ENCODE measurements at regions not wholly inside any gene's neighbourhood (a gene's known extent, or its start where the extent isn't known, plus 50 kb on each side); places are given as distances from the start of the nearest gene placed in this dataset.

DNA sequence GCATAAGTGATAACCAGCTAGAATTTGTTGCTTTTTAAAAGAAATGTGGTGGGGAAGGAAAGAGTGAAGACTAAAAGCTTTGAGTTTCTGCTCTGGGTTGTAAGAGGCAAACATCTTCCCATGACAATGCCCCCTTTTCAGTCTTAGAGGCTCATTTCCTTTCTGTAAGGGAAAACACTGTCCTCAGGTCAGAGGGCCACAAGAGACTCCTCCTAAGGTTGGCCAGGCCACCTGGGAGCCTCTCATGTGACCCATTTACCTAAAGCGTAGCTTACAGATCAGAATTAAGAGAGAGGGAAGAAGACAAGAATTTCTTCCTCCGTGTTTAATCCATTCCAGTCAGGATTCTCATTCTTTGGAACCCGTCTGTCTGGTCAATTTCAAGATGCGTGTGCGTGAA lies 220.4 kb upstream of the HEY2 start:
- Histone ChIP-seq H3K36me3 (ENCODE audit: control insufficient read depth in 2 of 2, extremely low read depth in 1 of 2, insufficient read depth in 2 of 2, low read length in 2 of 2) (no peaks in the 10 kb centered on the region), H3K9ac (replicated peaks; ENCODE audit: extremely low read depth, insufficient read depth, low read length) (no peak overlapping the region), H3K27me3 (ENCODE audit: control insufficient read depth in 2 of 2, insufficient read depth in 2 of 2, low read length in 2 of 2) (peaks cover 7 to 27% of the 10 kb centered on the region in 2 experiments), H3K4me3 (replicated peaks in 1 of 3; ENCODE audit: insufficient read depth in 1 of 3, low read depth in 1 of 3, low read length in 3 of 3) (no peak overlapping the region), H4K20me1 (replicated peaks; ENCODE audit: control insufficient read depth, extremely low read depth, insufficient read depth, low read length) (no peaks in the 10 kb centered on the region), H3K4me1 (ENCODE audit: control insufficient read depth, extremely low read depth, insufficient read depth, low read length) (peaks cover 8% of the 10 kb centered on the region), H3K4me2 (ENCODE audit: insufficient read depth, low read length) (no peak overlapping the region), H2AFZ (ENCODE audit: low read depth, low read length) (no peak overlapping the region), H3K27ac (ENCODE audit: insufficient read depth, low read depth, low read length) (no peak overlapping the region), H3K9me3 (replicated peaks; ENCODE audit: control insufficient read depth, insufficient read depth, low read length) (no peaks in the 10 kb centered on the region), H3K9me1 (replicated peaks; ENCODE audit: control insufficient read depth, extremely low read depth, insufficient read depth, low read length) (no peaks in the 10 kb centered on the region), H3K79me2 (ENCODE audit: control insufficient read depth, insufficient read depth, low read length) (no peaks in the 10 kb centered on the region)
- CTCF ChIA-PET, result no interaction called here
- intact Hi-C loops (cut with micrococcal nuclease) (no loop called here), dilution Hi-C loops (cut with MboI; ENCODE audit: extremely low pct_ligation_motif_present, low sequenced_read_pairs) (no loop called here)
- DNase-seq (ENCODE audit: low read depth, low spot score) (no peak), FAIRE-seq (no peak)
- TF ChIP-seq, protein P1, sequence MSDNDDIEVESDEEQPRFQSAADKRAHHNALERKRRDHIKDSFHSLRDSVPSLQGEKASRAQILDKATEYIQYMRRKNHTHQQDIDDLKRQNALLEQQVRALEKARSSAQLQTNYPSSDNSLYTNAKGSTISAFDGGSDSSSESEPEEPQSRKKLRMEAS (IDR thresholded peaks at IDR 0.05; ENCODE audit: insufficient read depth, insufficient read length), result no peak
- TF ChIP-seq POLR2A (IDR thresholded peaks at IDR 0.05; ENCODE audit: low read depth, low read length), result no peak
- TF ChIP-seq EZH2 (IDR thresholded peaks at IDR 0.05; ENCODE audit: borderline replicate concordance, low read depth, low read length, severe bottlenecking), result no peak
- TF ChIP-seq FOS (IDR thresholded peaks at IDR 0.05; ENCODE audit: borderline replicate concordance, insufficient read depth, low read length), result no peak
- TF ChIP-seq GATA2 (IDR thresholded peaks at IDR 0.05; ENCODE audit: insufficient read depth, insufficient read length, low read depth, low read length), result no peak
- TF ChIP-seq, protein P2, sequence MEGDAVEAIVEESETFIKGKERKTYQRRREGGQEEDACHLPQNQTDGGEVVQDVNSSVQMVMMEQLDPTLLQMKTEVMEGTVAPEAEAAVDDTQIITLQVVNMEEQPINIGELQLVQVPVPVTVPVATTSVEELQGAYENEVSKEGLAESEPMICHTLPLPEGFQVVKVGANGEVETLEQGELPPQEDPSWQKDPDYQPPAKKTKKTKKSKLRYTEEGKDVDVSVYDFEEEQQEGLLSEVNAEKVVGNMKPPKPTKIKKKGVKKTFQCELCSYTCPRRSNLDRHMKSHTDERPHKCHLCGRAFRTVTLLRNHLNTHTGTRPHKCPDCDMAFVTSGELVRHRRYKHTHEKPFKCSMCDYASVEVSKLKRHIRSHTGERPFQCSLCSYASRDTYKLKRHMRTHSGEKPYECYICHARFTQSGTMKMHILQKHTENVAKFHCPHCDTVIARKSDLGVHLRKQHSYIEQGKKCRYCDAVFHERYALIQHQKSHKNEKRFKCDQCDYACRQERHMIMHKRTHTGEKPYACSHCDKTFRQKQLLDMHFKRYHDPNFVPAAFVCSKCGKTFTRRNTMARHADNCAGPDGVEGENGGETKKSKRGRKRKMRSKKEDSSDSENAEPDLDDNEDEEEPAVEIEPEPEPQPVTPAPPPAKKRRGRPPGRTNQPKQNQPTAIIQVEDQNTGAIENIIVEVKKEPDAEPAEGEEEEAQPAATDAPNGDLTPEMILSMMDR (IDR thresholded peaks at IDR 0.05; ENCODE audit: extremely low read depth in 1 of 2, insufficient read depth in 1 of 2, low read depth in 1 of 2, low read length in 2 of 2), result no peak
- no peak for TF ChIP-seq POLR2AphosphoS5 (IDR thresholded peaks at IDR 0.05; ENCODE audit: insufficient read depth, low read depth, low read length)
- no peak for TF ChIP-seq MYC (IDR thresholded peaks at IDR 0.05; ENCODE audit: low read depth, low read length)
- no peak for TF ChIP-seq JUN (IDR thresholded peaks at IDR 0.05; ENCODE audit: borderline replicate concordance, insufficient read depth, insufficient read length, low read depth)
- POLR2A ChIA-PET, result no interaction called here
- no TSS peak for BruUV-seq (replicated peaks)

Data from endothelial cell of umbilical vein (primary cell).